Ovary (tissue), 7 donors: ENCODE measurements at regions not wholly inside any gene's neighbourhood (a gene's known extent, or its start where the extent isn't known, plus 50 kb on each side); places are given as distances from the start of the nearest gene placed in this dataset.

Experiments
- DNase-seq, 5 donors: peaks; one replicate each; pipeline ENCODE4 v3.0.0-alpha.2; 2019 to 2020
- H3K27ac ChIP-seq, 2 donors: fragments of 200-600 bp; one replicate each; pipeline versions ENCODE4 v1.5.1 to v1.8.0; 2019 to 2022
- H3K27me3 ChIP-seq: fragments of 200-600 bp; one replicate; pipeline ENCODE4 v1.8.0; 2022
- H3K36me3 ChIP-seq: fragments of 200-600 bp; sonication (generic); one replicate; pipeline ENCODE4 v1.5.1; 2019
- H3K4me1 ChIP-seq: one replicate; pipeline ENCODE4 v1.8.1; 2013; ENCODE audit warnings: mild to moderate bottlenecking, moderate library complexity; ENCODE audit not compliant: insufficient read depth
- H3K4me3 ChIP-seq: fragments of 200-600 bp; sonication (generic); one replicate; pipeline ENCODE4 v1.5.1; 2017
- H3K9me3 ChIP-seq, 2 donors: fragments of 200-600 bp in 1 of 2; sonication (generic) in 1 of 2; one replicate each; pipeline versions ENCODE4 v1.5.1 to v1.8.1; 2013 to 2019; ENCODE audit warnings: mild to moderate bottlenecking in 1 of 2, moderate library complexity in 1 of 2
- EP300 ChIP-seq: sonication (generic); formaldehyde crosslinking; IDR thresholded peaks from one replicate; pipeline ENCODE4 v1.6.1; 2017; ENCODE audit warnings: antibody characterized with exemption
- POLR2A ChIP-seq: fragments of 450-650 bp; IDR thresholded peaks from one replicate; pipeline ENCODE4 v1.6.1; 2017; ENCODE audit warnings: antibody characterized with exemption, mild to moderate bottlenecking, moderate library complexity
- WGBS, 3 donors: extraction: QIAGEN DNeasy Blood & Tissue Kit in 1 of 3; methylation state at CpG; one replicate each; pipeline versions ENCODE4 v1.1.5 to v1.1.7; 2013 to 2017; 5-methylcytosine and 5-hydroxymethylcytosine counted together
- intact Hi-C, 4 donors: fragments of 100-400 bp; cut with DNase I; formaldehyde crosslinking; loops; one replicate each; pipeline versions ENCODE4 v1.11.0 to v1.15.1; 2022 to 2023
- TF ChIP-seq, protein P1 (sequence below), 3 donors: fragments of 450-650 bp in 2 of 3; fragments of 200-600 bp in 1 of 3; IDR thresholded peaks; one replicate each; pipeline versions ENCODE4 v1.5.1 to v1.8.0; 2016 to 2022; ENCODE audit warnings: antibody characterized with exemption in 3 of 3, mild to moderate bottlenecking in 1 of 3
- donor health status: DM: no; HTN: no; CAD: no; lungs with moderate emphysema.
- donor health status: DM: no; HTN: no; CAD: no.
- donor health status: Bipolar disorder and iron deficiency.
- donor health status: DM: no; HTN: no; CAD: no.
- donor health status: DM: yes; HTN: yes; CAD: no.

- intact Hi-C loops: no loop called here
- Histone ChIP-seq H3K9me3 (no peaks in the 10 kb centered on the region), H3K4me3 (no peak overlapping the region), H3K27ac (no peak overlapping the region), H3K27me3 (no peaks in the 10 kb centered on the region), H3K36me3 (no peaks in the 10 kb centered on the region), H3K4me1 (no peaks in the 10 kb centered on the region)
- 73 to 84% (median 78%) methylated on average over 5 of the region's 5 CpGs for WGBS, 3 donors
- TF ChIP-seq, protein P1, sequence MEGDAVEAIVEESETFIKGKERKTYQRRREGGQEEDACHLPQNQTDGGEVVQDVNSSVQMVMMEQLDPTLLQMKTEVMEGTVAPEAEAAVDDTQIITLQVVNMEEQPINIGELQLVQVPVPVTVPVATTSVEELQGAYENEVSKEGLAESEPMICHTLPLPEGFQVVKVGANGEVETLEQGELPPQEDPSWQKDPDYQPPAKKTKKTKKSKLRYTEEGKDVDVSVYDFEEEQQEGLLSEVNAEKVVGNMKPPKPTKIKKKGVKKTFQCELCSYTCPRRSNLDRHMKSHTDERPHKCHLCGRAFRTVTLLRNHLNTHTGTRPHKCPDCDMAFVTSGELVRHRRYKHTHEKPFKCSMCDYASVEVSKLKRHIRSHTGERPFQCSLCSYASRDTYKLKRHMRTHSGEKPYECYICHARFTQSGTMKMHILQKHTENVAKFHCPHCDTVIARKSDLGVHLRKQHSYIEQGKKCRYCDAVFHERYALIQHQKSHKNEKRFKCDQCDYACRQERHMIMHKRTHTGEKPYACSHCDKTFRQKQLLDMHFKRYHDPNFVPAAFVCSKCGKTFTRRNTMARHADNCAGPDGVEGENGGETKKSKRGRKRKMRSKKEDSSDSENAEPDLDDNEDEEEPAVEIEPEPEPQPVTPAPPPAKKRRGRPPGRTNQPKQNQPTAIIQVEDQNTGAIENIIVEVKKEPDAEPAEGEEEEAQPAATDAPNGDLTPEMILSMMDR (IDR thresholded peaks at IDR 0.05): no peak
- TF ChIP-seq POLR2A: no peak
- no peak for DNase-seq
These were observed 274.7 kb downstream of the SUCLA2 start for GRCh38 chr13:47726394-47726793.

- 46 to 60% (median 58%) methylated on average over 4 of the region's 4 CpGs for WGBS, 3 donors
- H3K9me3 ChIP-seq: no peaks in the 10 kb centered on the region
- TF ChIP-seq, protein P1 (IDR thresholded peaks at IDR 0.05): no peak
- TF ChIP-seq POLR2A: no peak
- no peak for TF ChIP-seq EP300
- intact Hi-C loops: no loop called here
- no peak overlapping the region for H3K4me3 ChIP-seq
- DNase-seq: no peak
- no peak overlapping the region for H3K27ac ChIP-seq
- H3K27me3 ChIP-seq: no peaks in the 10 kb centered on the region
- H3K36me3 ChIP-seq: no peaks in the 10 kb centered on the region
- no peaks in the 10 kb centered on the region for H3K4me1 ChIP-seq
These were observed 277.2 kb downstream of the SUCLA2 start for GRCh38 chr13:47723898-47724297.

GRCh38 chr13:47719164-47719563 lies 281.9 kb downstream of the SUCLA2 start:
- H3K27me3 ChIP-seq: no peaks in the 10 kb centered on the region
- WGBS, 3 donors: 81 to 90% (median 85%) methylated on average over 2 of the region's 2 CpGs
- TF ChIP-seq, protein P1 (IDR thresholded peaks at IDR 0.05): no peak
- TF ChIP-seq EP300 (no peak), POLR2A (no peak)

DNA sequence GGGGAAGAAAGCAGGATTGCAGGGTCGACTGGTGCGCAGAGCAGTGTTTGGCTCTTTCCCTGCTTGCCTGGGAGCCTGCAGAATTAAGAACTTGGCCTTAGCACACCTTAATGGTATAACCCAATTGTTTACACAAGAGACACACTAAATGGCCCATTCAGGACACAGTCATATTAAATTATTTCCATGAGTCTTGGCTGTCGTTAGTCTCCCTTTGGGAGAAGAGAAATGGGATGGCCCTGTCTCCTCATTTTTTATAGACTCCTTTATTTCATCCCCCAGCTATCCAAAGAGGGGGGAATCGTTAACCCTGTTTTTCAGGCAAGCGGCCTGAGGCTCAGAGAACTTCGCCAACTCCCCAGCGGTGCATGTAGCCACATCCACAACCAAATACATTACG lies 282.5 kb downstream of the SUCLA2 start:
- H3K4me3 ChIP-seq: no peak overlapping the region
- no peaks in the 10 kb centered on the region for H3K9me3 ChIP-seq
- no peak overlapping the region for H3K27ac ChIP-seq
- no peaks in the 10 kb centered on the region for H3K4me1 ChIP-seq
- no peaks in the 10 kb centered on the region for H3K36me3 ChIP-seq
- intact Hi-C loops: no loop called here
- no peak for TF ChIP-seq POLR2A
- TF ChIP-seq, protein P1 (IDR thresholded peaks at IDR 0.05): no peak
- no peak for TF ChIP-seq EP300
- no peaks in the 10 kb centered on the region for H3K27me3 ChIP-seq
- WGBS, 3 donors: 48 to 72% (median 58%) methylated on average over 8 of the region's 8 CpGs
- DNase-seq: no peak

More at GRCh38 chr13:47719164-47719563, 281.9 kb downstream of the SUCLA2 start:
- DNase-seq: no peak
- Histone ChIP-seq H3K4me3 (no peak overlapping the region), H3K9me3 (no peaks in the 10 kb centered on the region), H3K27ac (no peak overlapping the region), H3K4me1 (no peaks in the 10 kb centered on the region), H3K36me3 (no peaks in the 10 kb centered on the region)
- intact Hi-C loops: no loop called here

DNA sequence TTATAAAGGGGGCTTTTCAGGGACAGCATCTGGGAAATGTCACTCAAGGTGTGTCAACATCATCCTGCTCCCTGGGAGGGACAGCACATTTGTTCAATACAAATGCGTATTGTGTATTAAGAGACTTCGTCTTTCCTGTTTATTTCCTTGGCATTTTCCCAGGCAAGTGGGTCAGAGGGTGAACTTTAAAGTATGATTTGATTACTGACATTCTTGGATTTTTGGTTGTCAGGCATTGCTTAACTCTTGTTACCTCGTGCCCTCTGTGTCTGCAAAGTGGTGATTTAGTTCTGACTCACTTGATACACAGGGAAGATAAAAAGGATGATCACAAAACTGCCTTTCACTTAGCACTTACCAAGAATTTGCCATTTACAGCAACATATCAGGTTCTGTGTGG lies 292.7 kb downstream of the SUCLA2 start:
- Histone ChIP-seq H3K4me3 (no peak overlapping the region), H3K4me1 (no peaks in the 10 kb centered on the region), H3K27ac (no peak overlapping the region), H3K36me3 (no peaks in the 10 kb centered on the region), H3K27me3 (no peaks in the 10 kb centered on the region), H3K9me3 (no peaks in the 10 kb centered on the region)
- intact Hi-C loops: no loop called here
- TF ChIP-seq EP300 (no peak), POLR2A (no peak)
- TF ChIP-seq, protein P1 (IDR thresholded peaks at IDR 0.05): no peak
- WGBS, 3 donors: 39 to 57% (median 46%) methylated on average over 3 of the region's 3 CpGs
- no peak for DNase-seq
